ENCODE measurements at regions not wholly inside any gene's neighbourhood (a gene's known extent, or its start where the extent isn't known, plus 50 kb on each side); places are given as distances from the start of the nearest gene placed in this dataset.

DNA sequence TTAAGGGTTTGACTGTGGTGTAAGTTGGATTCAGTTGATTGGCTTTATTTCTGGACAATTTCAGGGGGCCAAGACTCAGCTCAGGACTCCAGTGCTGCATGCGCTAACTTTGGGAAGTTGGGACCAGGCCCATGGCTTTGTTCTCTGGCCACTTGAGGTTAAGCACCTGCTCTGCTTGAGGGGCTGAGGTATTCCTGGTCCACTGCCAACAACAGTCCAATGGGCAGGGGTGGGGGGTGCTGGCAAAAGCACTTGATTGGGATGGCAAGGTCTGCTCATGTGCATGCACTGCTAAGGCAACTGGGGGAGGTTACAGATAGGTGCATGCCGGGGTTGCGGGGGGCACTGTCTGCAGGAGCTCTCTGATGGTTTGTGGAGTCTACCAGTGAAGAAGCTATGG, 52.6 kb upstream of the ASB17 start:
- DNase-seq (ENCODE audit: low spot score) = no peak

- DNase-seq (ENCODE audit: low spot score) = no peak
Observed at GRCh38 chr1:75985827-75986226, 53.6 kb upstream of the ASB17 start.

DNA sequence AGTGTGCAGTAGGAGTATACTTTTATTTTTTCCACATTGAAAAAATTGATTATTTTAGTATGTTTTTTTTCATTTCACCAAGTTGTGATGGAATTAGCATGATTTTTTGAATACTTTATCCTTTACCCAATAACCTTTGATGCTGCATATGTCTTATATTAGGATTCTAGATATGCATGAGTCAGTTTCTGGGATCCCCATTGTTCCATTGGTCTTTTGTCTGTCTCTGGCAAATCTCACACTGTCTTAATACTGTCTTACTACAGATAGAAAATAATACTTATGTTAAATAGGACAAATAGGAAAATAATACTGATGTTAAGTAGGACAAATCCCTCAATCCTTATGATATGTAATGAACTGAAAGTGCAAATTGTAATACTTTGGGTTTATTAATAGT, 54.3 kb upstream of the ASB17 start:
- no peak for DNase-seq (ENCODE audit: low spot score)

- DNase-seq (ENCODE audit: low spot score) = no peak
Observed at GRCh38 chr1:75989121-75989520, 56.9 kb upstream of the ASB17 start.

DNA sequence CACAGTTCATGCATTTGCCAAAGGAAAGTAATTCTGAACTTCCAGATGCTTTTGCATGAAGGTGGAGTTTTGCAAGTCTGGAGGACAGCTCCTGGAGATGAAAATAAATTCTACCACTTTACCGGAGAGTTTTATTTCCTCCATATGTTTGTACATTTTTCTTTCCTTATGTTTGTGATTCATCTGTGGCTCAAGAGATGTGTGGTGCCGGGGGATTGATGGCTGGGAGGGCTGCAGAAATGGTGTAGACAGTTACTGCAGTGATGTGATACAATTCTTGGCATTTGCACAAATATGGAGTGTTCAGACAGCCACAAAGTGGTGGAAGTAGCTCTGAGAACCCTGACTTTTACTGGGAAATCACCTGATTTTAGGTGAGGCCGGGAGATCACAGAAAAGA, 58.5 kb upstream of the ASB17 start:
- DNase-seq (ENCODE audit: low spot score) = no peak

GRCh38 chr1:75991497-75992114, 59.4 kb upstream of the ASB17 start:
- DNase-seq (ENCODE audit: low spot score) = peak; percentile 85

DNA sequence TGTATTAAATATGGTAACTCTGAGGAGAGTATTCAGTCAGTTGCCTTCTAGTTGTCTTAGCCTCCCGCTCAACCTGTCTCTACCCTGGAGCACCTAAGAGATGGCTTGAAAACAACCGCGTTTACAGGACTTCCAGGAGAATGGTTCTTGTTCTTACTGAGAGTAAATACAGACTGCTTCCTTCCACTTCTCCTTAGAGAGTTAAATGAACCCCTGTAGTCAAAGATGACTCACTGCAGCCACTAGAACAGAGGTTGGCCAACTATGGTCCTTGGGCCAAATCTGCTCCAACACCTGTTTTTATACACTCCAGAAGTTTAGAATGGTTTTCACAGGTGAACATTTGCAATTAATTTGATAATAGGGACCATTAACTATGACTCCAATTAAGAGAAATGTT, 60.1 kb upstream of the ASB17 start:
- no peak for DNase-seq (ENCODE audit: low spot score)

GRCh38 chr1:75993661-75994060, 61.5 kb upstream of the ASB17 start:
- DNase-seq (ENCODE audit: low spot score) = no peak

GRCh38 chr1:75996196-75996595, 64.0 kb upstream of the ASB17 start:
- no peak for DNase-seq (ENCODE audit: low spot score)

DNA sequence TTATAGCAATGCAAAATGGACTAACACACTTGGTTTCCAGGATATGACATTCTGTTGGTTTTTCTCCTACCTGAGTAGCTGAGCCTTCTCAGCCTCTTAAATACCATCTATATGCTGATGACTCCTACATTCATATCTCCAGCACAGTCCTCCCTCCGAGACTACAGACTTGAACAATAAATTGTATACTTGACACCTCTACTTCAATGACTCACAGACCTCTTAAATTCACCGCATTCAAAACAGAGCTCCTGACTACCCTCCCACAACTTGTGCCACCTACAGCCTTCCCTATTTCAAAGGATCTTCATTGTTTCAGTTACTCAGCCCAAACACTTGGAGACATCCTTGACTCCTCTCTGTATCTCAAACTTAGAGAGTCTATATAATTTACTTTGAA, 66.8 kb upstream of the ASB17 start:
- DNase-seq (ENCODE audit: low spot score) = no peak

GRCh38 chr1:76003946-76004345, 70.6 kb upstream of the ST6GALNAC3 start:
- DNase-seq (ENCODE audit: low spot score) = no peak

GRCh38 chr1:76005765-76006164, 68.8 kb upstream of the ST6GALNAC3 start:
- DNase-seq (ENCODE audit: low spot score) = no peak

DNA sequence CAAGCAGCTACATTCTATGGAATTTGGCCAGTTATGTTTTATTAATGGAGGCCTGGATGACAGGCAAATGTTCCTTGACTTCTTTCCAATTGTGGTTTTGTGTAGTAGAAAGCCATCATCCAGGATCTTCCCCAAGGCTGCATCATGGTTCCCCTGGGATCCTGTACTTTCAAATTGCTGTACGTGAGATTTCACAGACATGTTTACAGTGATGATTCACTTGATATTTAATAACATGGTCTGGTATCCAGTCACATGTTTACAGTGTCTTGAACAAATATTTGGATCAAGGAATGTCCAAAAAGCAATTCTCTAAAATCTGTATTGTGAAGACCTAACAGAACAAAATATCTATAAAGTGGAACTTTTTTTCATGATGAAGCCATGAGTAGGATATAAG, 68.3 kb upstream of the ST6GALNAC3 start:
- DNase-seq (ENCODE audit: low spot score) = no peak

DNA sequence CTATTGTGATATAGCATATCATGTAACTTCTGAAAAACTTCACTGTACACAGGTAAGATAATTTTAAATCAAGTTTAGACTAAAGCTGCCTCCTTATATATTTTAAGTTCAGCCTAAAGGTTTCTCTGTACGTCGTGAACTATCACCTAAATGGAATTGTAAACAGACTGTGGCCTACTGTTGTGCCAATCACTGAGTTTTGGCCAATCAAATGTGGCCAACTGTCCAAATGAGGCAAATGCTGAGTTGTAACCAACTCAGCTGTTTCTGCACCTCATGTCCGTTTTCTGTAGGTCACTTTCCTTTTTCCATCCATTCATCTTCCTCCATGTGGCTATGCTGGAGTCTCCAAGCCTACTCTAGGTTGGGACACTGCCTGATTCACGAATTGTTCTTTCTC, 63.7 kb upstream of the ST6GALNAC3 start:
- DNase-seq (ENCODE audit: low spot score) = no peak

DNA sequence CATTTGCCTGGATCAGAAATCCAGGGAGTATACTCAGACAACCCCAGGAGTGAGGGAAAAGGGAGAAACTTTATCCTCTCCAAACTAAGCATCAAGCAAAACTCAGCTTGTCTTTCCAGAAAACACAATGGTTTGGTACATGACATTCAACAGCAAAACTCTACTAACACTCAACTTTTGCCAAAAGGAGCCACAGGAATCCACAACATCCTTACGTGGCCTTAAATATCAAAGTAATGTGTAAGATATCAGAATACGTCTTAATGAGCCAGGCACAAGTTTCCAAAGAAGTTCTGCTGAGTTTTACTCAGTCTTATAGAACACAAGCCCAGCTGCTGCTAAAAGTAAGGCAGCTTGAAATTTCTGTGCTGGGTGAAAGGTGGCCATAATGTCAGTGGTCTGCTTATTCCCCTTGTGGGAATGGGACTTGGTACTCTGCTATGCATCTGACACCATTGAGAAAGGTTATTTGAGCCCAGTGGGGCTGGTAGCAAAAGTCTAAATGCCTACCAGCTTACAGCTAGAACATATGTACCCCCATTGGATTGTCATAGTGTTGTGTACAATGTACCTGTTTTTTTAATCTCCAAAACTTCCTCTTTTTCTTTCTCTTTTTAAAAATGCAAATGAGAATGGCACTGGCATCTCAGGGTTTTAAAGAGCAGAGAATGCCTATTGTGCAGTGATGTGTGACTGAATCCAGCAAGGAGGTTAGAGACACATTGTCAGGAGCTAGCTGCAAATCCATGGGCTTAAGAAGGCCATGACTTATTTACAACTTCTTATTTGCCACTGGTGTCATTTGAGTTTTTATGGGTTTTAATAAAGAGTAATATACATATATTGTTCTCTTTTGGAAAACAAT, 62.0 kb upstream of the ST6GALNAC3 start:
- no peak for DNase-seq (ENCODE audit: low spot score)

DNA sequence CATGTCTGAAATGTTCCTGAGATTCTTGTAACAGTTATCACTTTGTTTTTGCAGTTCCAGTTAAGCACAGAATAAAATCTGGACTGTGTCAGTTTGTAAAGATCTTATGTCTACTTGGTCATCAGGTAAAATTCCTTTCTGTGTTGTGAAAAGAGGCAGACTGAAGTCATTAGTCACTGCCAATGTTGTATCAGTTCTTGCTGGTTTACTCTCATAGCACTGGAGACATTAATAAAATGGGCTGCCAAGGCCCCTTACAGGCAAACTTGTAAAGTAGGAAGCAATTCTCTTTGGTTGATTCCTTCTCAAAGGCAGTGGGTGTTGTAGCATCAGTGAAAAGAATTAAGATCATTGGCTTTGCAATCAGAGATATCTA, 61.4 kb upstream of the ST6GALNAC3 start:
- no peak for DNase-seq (ENCODE audit: low spot score)

DNA sequence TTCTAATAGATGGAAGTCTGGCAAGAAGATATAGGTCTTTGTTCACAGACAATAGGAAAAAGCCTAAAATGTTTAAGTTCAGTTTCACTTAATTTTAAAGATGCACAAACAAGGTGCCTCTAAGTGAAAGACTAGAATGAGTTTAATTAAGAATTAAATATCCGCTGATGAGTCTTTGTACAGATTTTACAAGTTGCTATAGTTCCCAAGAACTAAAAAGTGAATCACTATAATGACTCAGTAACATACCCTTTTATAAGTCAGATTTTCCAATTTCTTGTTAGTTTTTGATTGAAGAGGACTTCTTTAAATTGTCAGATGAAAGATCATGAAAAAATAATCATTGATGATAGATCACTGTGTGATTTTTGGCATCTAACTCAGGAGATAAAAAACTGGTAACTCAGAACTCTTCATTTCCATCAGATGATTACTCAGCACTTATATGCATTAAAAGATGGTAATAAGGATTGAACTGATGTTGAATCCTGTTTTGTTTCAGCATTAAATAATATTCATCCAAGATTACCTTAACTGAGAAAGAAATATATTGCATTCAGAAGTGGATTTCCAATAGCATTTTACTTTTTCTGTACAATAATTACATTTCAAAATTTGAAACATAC, 59.0 kb upstream of the ST6GALNAC3 start:
- no peak for DNase-seq (ENCODE audit: low spot score)

- DNase-seq (ENCODE audit: low spot score) = no peak
Observed at GRCh38 chr1:76018045-76018444, 56.5 kb upstream of the ST6GALNAC3 start.

- no peak for DNase-seq (ENCODE audit: low spot score)
Observed at GRCh38 chr1:76021846-76022245, 52.7 kb upstream of the ST6GALNAC3 start.

GRCh38 chr1:76023669-76024435, 50.7 kb upstream of the ST6GALNAC3 start:
- no peak for DNase-seq (ENCODE audit: low spot score)
